Stimulated activated CD8-positive, alpha-beta memory T cell treated with anti-CD3 and anti-CD28 coated beads, Interleukin-7, amount 100 ng/mL, for 4 hours (primary cell): ENCODE measurements at regions not wholly inside any gene's neighbourhood (a gene's known extent, or its start where the extent isn't known, plus 50 kb on each side); places are given as distances from the start of the nearest gene placed in this dataset.
"Not testable (repeated sequence)": the region's sequence is repeated elsewhere in the genome, so short reads cannot be mapped to it uniquely, and the experiment has no call there.

Source experiments
- DNase-seq, 2 donors: peaks; one replicate each; pipeline ENCODE4 v3.0.0-alpha.2; 2020; ENCODE audit warnings: low read depth in 2 of 2

DNA sequence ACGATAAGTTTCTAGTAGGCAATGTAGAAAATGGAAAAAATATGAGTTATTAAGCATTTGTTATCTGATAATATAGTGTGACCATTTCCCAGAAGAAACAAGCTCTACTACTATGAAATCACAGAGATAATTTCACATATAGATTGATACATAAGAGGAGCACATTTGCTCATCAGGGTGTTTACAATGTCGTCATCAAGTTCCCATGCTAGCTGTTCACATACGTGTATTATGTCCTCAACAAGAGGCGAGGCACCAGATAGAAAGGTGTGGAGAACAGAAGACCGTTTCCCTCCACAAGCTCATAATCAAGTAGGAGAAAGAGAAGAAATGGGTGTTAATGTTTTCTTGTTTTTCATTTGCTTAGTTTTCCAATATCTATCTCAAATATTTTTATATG is 326.1 kb upstream of the ARID1B start:
- no peak for DNase-seq

- DNase-seq, result no peak
Observed at GRCh38 chr6:156450421-156450820, 326.8 kb upstream of the ARID1B start.

DNA sequence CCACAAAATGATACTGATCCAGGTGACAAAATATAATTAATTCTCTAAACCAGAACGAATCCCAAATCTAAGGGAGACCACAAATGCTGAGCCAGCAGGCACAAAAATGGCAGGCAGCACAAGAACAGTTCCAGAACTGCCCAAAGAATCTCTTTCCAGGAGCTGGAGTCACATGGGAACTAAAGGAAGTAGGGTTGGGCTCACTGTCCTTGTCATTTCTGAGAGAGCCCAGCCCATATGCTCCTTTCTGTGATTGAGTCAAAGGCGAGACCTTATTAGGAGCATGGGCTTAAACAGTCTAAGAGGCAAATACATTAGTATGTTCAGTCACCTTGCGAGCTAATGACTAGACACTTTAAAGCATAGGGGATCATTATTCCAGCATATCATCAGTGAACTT is 327.6 kb upstream of the ARID1B start:
- DNase-seq, result no peak

DNA sequence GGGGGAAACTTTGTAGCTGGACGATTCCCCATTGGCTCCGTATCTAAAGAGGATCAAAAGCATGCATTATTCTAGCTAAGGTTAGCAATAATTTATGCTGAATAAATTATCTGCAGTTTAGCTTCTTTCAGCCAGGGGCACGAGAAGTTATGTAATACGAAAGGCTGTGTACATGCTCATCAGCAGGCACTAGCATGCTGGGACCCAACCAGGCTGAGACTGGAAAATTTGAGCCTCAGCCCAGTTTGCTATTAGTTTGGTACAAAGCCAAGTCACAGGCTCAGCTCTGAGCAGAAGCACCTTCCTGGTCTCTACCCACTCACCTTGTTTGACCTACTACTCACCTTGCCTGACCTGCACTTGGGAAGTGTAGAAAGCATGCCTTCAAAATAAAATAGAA is 328.1 kb upstream of the ARID1B start:
- DNase-seq, result no peak

DNA sequence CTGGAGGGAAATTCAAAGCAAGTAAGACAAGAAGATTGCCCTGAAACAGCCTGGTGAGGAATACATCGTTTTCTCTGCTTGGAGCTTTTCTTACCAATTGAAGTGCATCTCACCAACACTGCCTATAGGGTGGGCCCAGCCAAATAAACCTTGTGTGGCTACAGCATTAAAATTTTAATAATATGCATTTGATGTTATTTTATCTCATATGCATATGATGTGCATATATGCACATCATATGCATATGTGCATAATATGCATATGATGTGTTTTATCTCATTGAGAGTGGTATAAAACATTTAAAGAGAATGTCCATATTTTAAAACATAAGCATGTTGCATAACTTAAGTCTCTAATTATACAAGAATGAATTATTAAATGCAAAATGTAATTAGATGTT is 328.6 kb upstream of the ARID1B start:
- DNase-seq, result no peak

GRCh38 chr6:156440688-156441087 is 336.5 kb upstream of the ARID1B start:
- DNase-seq, result no peak

GRCh38 chr6:156438350-156438923 is 338.7 kb upstream of the ARID1B start:
- DNase-seq, result no peak

- no peak for DNase-seq
Observed at GRCh38 chr6:156437121-156437879, 339.9 kb upstream of the ARID1B start.

DNA sequence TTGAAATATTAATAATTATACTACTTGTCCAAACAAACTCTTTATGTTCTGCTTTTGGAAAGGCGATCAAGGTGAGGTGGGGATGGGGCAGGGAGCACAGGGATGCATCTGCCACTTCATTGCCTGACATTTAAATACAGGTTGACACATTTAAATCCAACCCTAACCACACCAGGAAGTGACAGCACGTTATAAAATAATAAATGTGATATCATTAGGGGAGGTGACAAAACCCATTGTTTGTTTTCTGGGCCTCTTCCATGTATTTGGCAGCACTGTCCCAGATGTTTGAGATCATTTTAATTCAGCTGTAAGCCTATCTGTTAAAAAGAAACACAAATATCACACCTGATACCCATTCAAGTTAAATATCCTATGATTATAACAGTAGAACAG is 342.4 kb upstream of the ARID1B start:
- no peak for DNase-seq

DNA sequence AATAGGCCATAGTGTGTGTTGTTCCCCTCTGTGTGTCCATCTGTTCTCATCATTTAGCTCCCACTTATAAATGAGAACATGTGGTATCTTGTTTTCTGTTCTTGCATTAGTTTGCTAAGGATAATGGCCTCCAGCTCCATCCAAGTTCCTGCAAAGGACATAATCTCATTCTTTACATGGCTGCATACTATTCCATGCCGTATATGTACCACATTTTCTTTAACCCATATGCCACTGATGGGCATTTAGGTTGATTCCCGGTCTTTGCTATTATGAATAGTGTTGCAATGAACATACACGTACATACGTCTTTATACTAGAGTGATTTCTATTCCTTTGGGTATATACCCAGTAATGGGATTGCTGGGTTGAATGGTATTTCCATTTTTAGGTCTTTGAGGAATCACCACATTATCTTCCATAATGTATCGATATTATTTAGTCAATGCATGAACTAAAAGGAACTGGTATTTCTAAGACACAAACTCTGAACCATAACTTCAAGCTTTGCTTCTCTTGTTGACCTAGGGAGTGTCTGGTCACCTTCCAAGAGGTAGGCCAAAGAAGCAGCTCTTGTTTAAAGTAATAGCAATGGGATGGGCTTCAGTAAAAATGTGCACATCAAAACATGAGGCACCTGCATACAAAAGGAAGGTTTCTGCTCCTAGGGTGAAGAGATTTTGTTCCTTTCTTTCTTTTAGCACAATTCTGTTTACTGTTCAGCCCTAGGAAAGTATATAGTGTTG is 343.0 kb upstream of the ARID1B start:
- no peak for DNase-seq

DNA sequence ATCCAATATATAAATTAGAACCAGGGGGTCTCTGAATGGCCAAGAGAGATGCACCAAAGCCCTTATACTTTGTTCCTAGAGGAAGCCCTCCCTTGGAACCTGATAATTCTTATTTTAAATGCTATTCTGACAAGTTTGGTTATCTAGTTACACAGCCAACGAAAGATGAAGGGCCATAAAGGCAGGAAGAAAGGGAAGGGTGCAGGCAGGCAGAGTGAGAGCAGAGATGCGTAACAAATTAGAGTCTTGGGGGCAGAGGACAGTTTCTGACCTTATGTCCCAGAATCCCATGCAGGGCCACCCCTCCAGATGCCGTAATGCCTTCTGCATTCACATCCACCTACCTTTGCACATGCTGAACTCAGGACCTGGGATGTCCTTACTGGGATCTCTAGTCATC is 344.6 kb upstream of the ARID1B start:
- no peak for DNase-seq

GRCh38 chr6:156430386-156430785 is 346.8 kb upstream of the ARID1B start:
- DNase-seq, result no peak

- no peak for DNase-seq
Observed at GRCh38 chr6:156427345-156427744, 349.8 kb upstream of the ARID1B start.

GRCh38 chr6:156425359-156426020 is 351.7 kb upstream of the ARID1B start:
- no peak for DNase-seq

DNA sequence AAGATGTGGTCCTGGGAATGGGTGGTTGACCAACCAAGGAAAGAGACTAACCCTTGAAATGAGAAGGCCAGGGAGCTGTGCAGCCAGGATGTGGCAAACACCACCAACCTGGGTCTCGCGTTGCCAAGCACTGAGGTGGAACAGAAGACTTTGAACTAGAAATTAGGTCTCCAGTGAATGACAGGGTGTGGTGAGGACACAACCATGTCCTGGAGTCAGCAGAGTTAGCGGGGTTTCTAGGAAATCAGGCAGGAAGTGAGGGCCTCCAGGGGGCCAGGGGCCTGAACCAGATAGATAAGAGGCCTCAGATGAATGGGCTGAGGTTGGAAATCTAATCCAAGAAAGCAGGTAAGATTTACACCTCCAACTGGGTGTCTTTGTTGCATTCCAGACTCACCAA is 353.3 kb upstream of the ARID1B start:
- no peak for DNase-seq

DNA sequence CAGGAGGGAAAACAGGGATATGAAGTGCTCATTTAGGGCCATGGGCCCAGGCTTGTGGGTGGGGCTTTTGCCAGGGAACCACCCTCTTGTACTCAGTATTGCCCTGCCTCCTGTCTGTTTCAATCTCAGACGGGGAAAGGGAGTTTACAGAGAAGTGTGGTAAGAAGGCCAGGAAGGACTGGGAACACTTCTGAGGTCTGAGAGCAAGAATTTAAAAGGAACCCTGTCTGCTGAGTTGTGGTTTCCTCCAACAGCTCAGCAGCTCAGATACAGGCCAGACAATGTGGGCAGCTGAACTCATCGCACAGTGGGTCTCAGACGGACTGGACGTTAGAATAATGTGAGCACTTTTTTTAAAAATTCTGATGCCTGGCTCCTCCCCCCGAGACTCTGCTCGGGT is 354.1 kb upstream of the ARID1B start:
- DNase-seq, result no peak

DNA sequence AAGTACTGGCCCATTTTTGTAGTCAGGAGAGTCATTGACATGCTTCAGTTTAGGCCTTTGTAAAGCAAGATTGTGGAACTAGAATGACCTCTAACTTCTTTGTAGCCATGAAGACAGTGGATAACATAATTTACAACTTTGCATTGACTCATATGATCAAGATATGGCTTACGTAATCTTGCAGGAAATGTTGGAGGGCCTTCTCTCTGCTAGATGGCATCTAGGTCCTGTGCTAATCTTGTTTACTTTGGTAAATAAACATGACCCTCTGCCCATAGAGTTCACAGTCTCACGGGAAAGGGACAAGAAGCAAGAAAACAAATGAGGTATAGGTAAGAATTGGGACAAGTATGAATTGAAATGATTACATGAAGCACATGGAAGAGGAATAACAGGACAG is 355.2 kb upstream of the ARID1B start:
- DNase-seq, result no peak

DNA sequence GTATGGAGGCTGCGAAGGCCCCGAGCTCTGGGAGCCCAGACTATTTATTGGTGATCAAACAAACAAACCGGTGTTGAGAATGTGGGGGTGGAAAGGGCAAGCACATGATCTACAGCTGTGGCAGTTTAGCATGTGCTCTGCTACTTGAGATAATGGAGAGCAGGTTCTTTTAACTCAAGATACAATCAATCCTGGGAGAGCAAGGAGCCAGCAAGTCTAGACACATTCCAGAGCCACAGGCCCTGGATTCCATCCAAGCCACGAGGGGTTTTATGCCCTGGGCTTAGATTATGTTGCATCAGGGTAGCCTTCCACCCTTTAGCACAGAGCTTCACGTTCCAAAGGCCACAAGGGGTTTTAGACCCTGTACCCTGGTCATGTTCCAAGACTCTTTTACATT is 355.9 kb upstream of the ARID1B start:
- not testable (repeated sequence) for DNase-seq

GRCh38 chr6:156420172-156420993 is 356.8 kb upstream of the ARID1B start:
- no peak for DNase-seq

GRCh38 chr6:156419594-156419993 is 357.6 kb upstream of the ARID1B start:
- no peak for DNase-seq

DNA sequence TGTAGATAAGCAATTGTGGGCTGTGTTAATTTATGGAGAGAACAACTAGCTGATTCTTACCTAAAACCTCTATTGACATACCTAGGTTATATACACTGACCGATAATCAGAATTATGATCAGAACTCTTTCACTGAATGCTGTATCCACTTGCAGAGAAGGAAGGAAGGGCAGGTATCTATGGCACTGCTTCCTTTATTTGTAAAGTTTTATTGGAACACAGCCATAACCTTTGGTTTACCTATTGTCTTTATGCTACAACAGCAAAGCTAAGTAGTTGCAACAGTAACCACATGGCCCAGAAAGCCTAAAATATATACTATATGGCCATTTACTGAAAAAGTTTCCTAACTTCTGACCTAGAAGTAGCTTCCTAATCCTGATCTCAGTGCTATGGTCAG is 358.9 kb upstream of the ARID1B start:
- DNase-seq, result no peak

- no peak for DNase-seq
Observed at GRCh38 chr6:156416391-156416790, 360.8 kb upstream of the ARID1B start.
